NB4 (cell line): ENCODE measurements at regions not wholly inside any gene's neighbourhood (a gene's known extent, or its start where the extent isn't known, plus 50 kb on each side); places are given as distances from the start of the nearest gene placed in this dataset.

Experiments used
- DNase-seq: peaks from one replicate; pipeline ENCODE4 v3.0.0; 2010; ENCODE audit warnings: low read depth
- H3K4me3 ChIP-seq: one replicate; pipeline ENCODE4 v1.5.1; 2011; ENCODE audit warnings: mild to moderate bottlenecking, low read depth, low read length, moderate library complexity
- CTCF ChIP-seq: IDR thresholded peaks from one replicate; pipeline ENCODE4 v1.5.1; 2012; ENCODE audit warnings: low read depth, low read length
- MAX ChIP-seq: IDR thresholded peaks from 2 replicates; pipeline ENCODE4 v1.6.1; 2011; ENCODE audit warnings: low read depth, low read length
- MYC ChIP-seq: IDR thresholded peaks from 2 replicates; pipeline ENCODE4 v1.6.1; 2011; ENCODE audit warnings: low read depth, low read length
- POLR2A ChIP-seq: IDR thresholded peaks from 2 replicates; pipeline ENCODE4 v1.6.1; 2011; ENCODE audit warnings: mild to moderate bottlenecking; ENCODE audit not compliant: insufficient read length; ENCODE audit errors: extremely low read depth

- TF ChIP-seq MYC: no peak
- no peak for TF ChIP-seq CTCF
- TF ChIP-seq POLR2A: no peak
- no peak for TF ChIP-seq MAX
- H3K4me3 ChIP-seq: no peak overlapping the region
- DNase-seq: no peak
Measured at GRCh38 chr5:96530901-96531300, 97.9 kb upstream of the PCSK1 start.

GRCh38 chr5:96533371-96533770 is 100.3 kb upstream of the PCSK1 start:
- DNase-seq: no peak
- H3K4me3 ChIP-seq: no peak overlapping the region
- TF ChIP-seq CTCF: no peak
- no peak for TF ChIP-seq POLR2A
- TF ChIP-seq MYC: no peak
- no peak for TF ChIP-seq MAX

GRCh38 chr5:96537386-96537785 is 104.3 kb upstream of the PCSK1 start:
- TF ChIP-seq POLR2A: no peak
- TF ChIP-seq MAX: no peak
- no peak for TF ChIP-seq CTCF
- no peak for TF ChIP-seq MYC
- no peak overlapping the region for H3K4me3 ChIP-seq
- DNase-seq: peak; percentile 41

GRCh38 chr5:96538808-96539250 is 105.8 kb upstream of the PCSK1 start:
- no peak overlapping the region for H3K4me3 ChIP-seq
- DNase-seq: peak; percentile 4
- TF ChIP-seq POLR2A (no peak), MYC (no peak), CTCF (no peak), MAX (no peak)

GRCh38 chr5:96546120-96546519 is 113.1 kb upstream of the PCSK1 start:
- TF ChIP-seq MYC: no peak
- TF ChIP-seq POLR2A: no peak
- TF ChIP-seq MAX: no peak
- TF ChIP-seq CTCF: no peak
- no peak for DNase-seq
- no peak overlapping the region for H3K4me3 ChIP-seq

- H3K4me3 ChIP-seq: no peak overlapping the region
- no peak for TF ChIP-seq CTCF
- no peak for TF ChIP-seq MAX
- no peak for TF ChIP-seq POLR2A
- TF ChIP-seq MYC: no peak
- DNase-seq: no peak
Measured at GRCh38 chr5:96547486-96547885, 114.4 kb upstream of the PCSK1 start.
